ENCODE measurements at regions not wholly inside any gene's neighbourhood (a gene's known extent, or its start where the extent isn't known, plus 50 kb on each side); places are given as distances from the start of the nearest gene placed in this dataset.

DNA sequence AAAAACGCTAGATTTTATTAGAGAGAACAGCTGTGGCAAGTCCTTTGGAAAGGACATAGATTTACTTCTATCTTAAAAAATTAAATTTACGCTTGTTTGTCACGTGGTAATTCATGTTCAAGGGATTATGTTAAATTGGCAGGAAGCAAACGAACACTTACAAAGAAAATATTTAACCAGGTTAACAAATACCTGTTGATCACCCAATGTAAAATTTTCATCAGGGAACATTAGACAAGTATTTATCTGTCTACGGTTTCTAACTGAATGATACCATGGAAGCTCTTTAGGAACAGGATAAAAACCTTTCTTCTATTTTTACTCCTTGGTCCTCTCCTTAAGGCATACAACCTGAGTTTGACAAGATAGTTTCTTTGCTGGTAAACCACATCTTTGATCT lies 122.2 kb downstream of the NOC3L start:
- TF ChIP-seq, protein P1, sequence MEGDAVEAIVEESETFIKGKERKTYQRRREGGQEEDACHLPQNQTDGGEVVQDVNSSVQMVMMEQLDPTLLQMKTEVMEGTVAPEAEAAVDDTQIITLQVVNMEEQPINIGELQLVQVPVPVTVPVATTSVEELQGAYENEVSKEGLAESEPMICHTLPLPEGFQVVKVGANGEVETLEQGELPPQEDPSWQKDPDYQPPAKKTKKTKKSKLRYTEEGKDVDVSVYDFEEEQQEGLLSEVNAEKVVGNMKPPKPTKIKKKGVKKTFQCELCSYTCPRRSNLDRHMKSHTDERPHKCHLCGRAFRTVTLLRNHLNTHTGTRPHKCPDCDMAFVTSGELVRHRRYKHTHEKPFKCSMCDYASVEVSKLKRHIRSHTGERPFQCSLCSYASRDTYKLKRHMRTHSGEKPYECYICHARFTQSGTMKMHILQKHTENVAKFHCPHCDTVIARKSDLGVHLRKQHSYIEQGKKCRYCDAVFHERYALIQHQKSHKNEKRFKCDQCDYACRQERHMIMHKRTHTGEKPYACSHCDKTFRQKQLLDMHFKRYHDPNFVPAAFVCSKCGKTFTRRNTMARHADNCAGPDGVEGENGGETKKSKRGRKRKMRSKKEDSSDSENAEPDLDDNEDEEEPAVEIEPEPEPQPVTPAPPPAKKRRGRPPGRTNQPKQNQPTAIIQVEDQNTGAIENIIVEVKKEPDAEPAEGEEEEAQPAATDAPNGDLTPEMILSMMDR (IDR thresholded peaks at IDR 0.05; ENCODE audit: low read length): no peak
- no peak for TF ChIP-seq EZH2 (IDR thresholded peaks at IDR 0.05; ENCODE audit: borderline replicate concordance, low read length)
- H4K20me1 ChIP-seq (ENCODE audit: insufficient read depth, low read length): no peaks in the 10 kb centered on the region
- no peaks in the 10 kb centered on the region for H3K27me3 ChIP-seq (ENCODE audit: insufficient read depth, low read length)
- H3K79me2 ChIP-seq (ENCODE audit: insufficient read depth, low read length): no peaks in the 10 kb centered on the region
- no peak overlapping the region for H3K27ac ChIP-seq (ENCODE audit: low read depth, low read length, poor library complexity, severe bottlenecking)
- H3K9me3 ChIP-seq (ENCODE audit: low read length): no peaks in the 10 kb centered on the region
- no peak overlapping the region for H2AFZ ChIP-seq (ENCODE audit: low read length)
- H3K9me2 ChIP-seq (ENCODE audit: low read depth, low read length): no peaks in the 10 kb centered on the region
- H3K4me3 ChIP-seq (ENCODE audit: low read depth, low read length, poor library complexity, severe bottlenecking): no peak overlapping the region
- no peaks in the 10 kb centered on the region for H3F3A ChIP-seq (ENCODE audit: insufficient read depth, low read length)
- H3K4me2 ChIP-seq (ENCODE audit: low read length): no peak overlapping the region
- H3K4me1 ChIP-seq (ENCODE audit: insufficient read depth, low read length, severe bottlenecking): no peaks in the 10 kb centered on the region
- H3K9ac ChIP-seq (ENCODE audit: low read length): no peak overlapping the region
- no peaks in the 10 kb centered on the region for H3K36me3 ChIP-seq (ENCODE audit: insufficient read depth, low read length)

DNA sequence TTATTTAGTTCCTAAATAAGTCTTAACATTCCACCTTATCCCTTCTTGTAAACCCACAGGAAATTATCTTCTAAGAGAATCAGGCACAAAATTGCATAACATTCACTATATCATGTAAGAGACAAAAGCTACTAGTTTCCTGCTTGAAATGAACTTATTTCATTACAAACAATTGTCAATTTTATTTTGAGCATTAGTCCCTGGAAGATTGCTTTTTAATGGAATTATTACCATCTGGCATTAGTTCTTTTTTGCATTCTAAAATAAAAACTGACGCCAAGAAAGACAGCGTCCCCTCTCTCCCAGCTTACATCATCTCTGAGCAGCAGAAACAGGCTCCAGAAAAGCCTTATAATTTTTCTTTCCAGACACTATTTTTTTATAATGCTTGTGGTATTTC lies 121.8 kb downstream of the NOC3L start:
- H3F3A ChIP-seq (ENCODE audit: insufficient read depth, low read length): no peaks in the 10 kb centered on the region
- H3K36me3 ChIP-seq (ENCODE audit: insufficient read depth, low read length): no peaks in the 10 kb centered on the region
- H3K9me2 ChIP-seq (ENCODE audit: low read depth, low read length): no peaks in the 10 kb centered on the region
- no peaks in the 10 kb centered on the region for H3K27me3 ChIP-seq (ENCODE audit: insufficient read depth, low read length)
- H3K27ac ChIP-seq (ENCODE audit: low read depth, low read length, poor library complexity, severe bottlenecking): no peak overlapping the region
- no peak overlapping the region for H3K4me2 ChIP-seq (ENCODE audit: low read length)
- H3K4me3 ChIP-seq (ENCODE audit: low read depth, low read length, poor library complexity, severe bottlenecking): no peak overlapping the region
- H4K20me1 ChIP-seq (ENCODE audit: insufficient read depth, low read length): no peaks in the 10 kb centered on the region
- TF ChIP-seq EZH2 (IDR thresholded peaks at IDR 0.05; ENCODE audit: borderline replicate concordance, low read length): no peak
- TF ChIP-seq, protein P1 (IDR thresholded peaks at IDR 0.05; ENCODE audit: low read length): no peak
- H3K4me1 ChIP-seq (ENCODE audit: insufficient read depth, low read length, severe bottlenecking): no peaks in the 10 kb centered on the region
- no peaks in the 10 kb centered on the region for H3K9me3 ChIP-seq (ENCODE audit: low read length)
- H3K9ac ChIP-seq (ENCODE audit: low read length): no peak overlapping the region
- H3K79me2 ChIP-seq (ENCODE audit: insufficient read depth, low read length): no peaks in the 10 kb centered on the region
- no peak overlapping the region for H2AFZ ChIP-seq (ENCODE audit: low read length)

DNA sequence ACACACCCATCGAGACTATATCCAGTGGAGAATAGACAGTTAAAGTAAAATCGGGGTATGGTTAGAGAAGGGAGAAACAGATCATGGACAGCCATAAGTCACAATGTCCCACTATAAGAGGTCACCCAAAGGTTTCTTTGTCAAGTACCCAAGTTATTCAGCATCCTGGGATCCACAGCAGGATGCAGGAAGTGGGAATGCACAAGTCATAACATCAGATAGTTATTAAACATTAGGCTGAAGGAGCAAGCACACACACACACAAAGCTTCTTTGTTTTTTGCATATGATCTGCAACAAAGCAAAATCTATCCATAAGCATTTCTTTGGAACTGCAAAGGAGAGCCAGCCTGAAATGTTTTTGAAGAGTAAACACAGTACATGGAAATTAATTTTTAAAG lies 111.6 kb downstream of the NOC3L start:
- H3K4me2 ChIP-seq (ENCODE audit: low read length): no peak overlapping the region
- H2AFZ ChIP-seq (ENCODE audit: low read length): no peak overlapping the region
- H4K20me1 ChIP-seq (ENCODE audit: insufficient read depth, low read length): no peaks in the 10 kb centered on the region
- no peak overlapping the region for H3K4me3 ChIP-seq (ENCODE audit: low read depth, low read length, poor library complexity, severe bottlenecking)
- no peaks in the 10 kb centered on the region for H3K9me2 ChIP-seq (ENCODE audit: low read depth, low read length)
- H3K27ac ChIP-seq (ENCODE audit: low read depth, low read length, poor library complexity, severe bottlenecking): no peak overlapping the region
- H3K79me2 ChIP-seq (ENCODE audit: insufficient read depth, low read length): no peaks in the 10 kb centered on the region
- TF ChIP-seq, protein P1 (IDR thresholded peaks at IDR 0.05; ENCODE audit: low read length): no peak
- TF ChIP-seq EZH2 (IDR thresholded peaks at IDR 0.05; ENCODE audit: borderline replicate concordance, low read length): no peak
- no peaks in the 10 kb centered on the region for H3K27me3 ChIP-seq (ENCODE audit: insufficient read depth, low read length)
- H3K9ac ChIP-seq (ENCODE audit: low read length): no peak overlapping the region
- H3F3A ChIP-seq (ENCODE audit: insufficient read depth, low read length): no peaks in the 10 kb centered on the region
- H3K9me3 ChIP-seq (ENCODE audit: low read length): no peaks in the 10 kb centered on the region
- H3K36me3 ChIP-seq (ENCODE audit: insufficient read depth, low read length): no peaks in the 10 kb centered on the region
- no peaks in the 10 kb centered on the region for H3K4me1 ChIP-seq (ENCODE audit: insufficient read depth, low read length, severe bottlenecking)

All from OCI-LY1 (cell line).